ENCODE measurements at regions not wholly inside any gene's neighbourhood (a gene's known extent, or its start where the extent isn't known, plus 50 kb on each side); places are given as distances from the start of the nearest gene placed in this dataset.

GRCh38 chr2:15705839-15706386, 114.2 kb downstream of the DDX1 start:
- H3K27me3 Mint-ChIP-seq, result peaks cover 2% of the 10 kb centered on the region
- H3K27ac Mint-ChIP-seq, result no peak overlapping the region
- no peak for DNase-seq
- no peak overlapping the region for H3K4me3 Mint-ChIP-seq
- no peaks in the 10 kb centered on the region for H3K9me3 Mint-ChIP-seq (ENCODE audit: low read depth)
- ATAC-seq, result no peak
- CTCF ChIA-PET, result no interaction called here
- H3K36me3 Mint-ChIP-seq, result no peaks in the 10 kb centered on the region
- H3K4me1 Mint-ChIP-seq, result no peaks in the 10 kb centered on the region

GRCh38 chr2:15706424-15706823, 114.8 kb downstream of the DDX1 start:
- CTCF ChIA-PET, result no interaction called here
- H3K36me3 Mint-ChIP-seq, result no peaks in the 10 kb centered on the region

GRCh38 chr2:15706986-15707632, 115.4 kb downstream of the DDX1 start:
- no peak for ATAC-seq
- Mint-ChIP-seq H3K4me1 (no peaks in the 10 kb centered on the region), H3K36me3 (no peaks in the 10 kb centered on the region), H3K27ac (no peak overlapping the region), H3K4me3 (no peak overlapping the region), H3K9me3 (ENCODE audit: low read depth) (no peaks in the 10 kb centered on the region), H3K27me3 (peaks cover 2% of the 10 kb centered on the region)
- no peak for DNase-seq
- CTCF ChIA-PET, result no interaction called here

More at GRCh38 chr2:15706424-15706823, 114.8 kb downstream of the DDX1 start:
- Mint-ChIP-seq H3K27ac (no peak overlapping the region), H3K9me3 (ENCODE audit: low read depth) (no peaks in the 10 kb centered on the region), H3K4me1 (no peaks in the 10 kb centered on the region), H3K4me3 (no peak overlapping the region), H3K27me3 (peaks cover 2% of the 10 kb centered on the region)
- DNase-seq (no peak), ATAC-seq (no peak)

GRCh38 chr2:15708161-15708560, 116.5 kb downstream of the DDX1 start:
- CTCF ChIA-PET, result no interaction called here

GRCh38 chr2:15708865-15709820, 117.5 kb downstream of the DDX1 start:
- Mint-ChIP-seq H3K4me3 (no peak overlapping the region), H3K9me3 (ENCODE audit: low read depth) (no peaks in the 10 kb centered on the region), H3K27me3 (peaks cover 2% of the 10 kb centered on the region), H3K36me3 (no peaks in the 10 kb centered on the region), H3K4me1 (no peaks in the 10 kb centered on the region), H3K27ac (no peak overlapping the region)
- CTCF ChIA-PET, result no interaction called here
- DNase-seq, result no peak
- ATAC-seq, result no peak

More at GRCh38 chr2:15708161-15708560, 116.5 kb downstream of the DDX1 start:
- DNase-seq, result no peak
- Mint-ChIP-seq H3K27ac (no peak overlapping the region), H3K9me3 (ENCODE audit: low read depth) (no peaks in the 10 kb centered on the region), H3K27me3 (peaks cover 2% of the 10 kb centered on the region), H3K4me1 (no peaks in the 10 kb centered on the region), H3K36me3 (no peaks in the 10 kb centered on the region), H3K4me3 (no peak overlapping the region)
- ATAC-seq, result no peak

GRCh38 chr2:15711126-15711860, 119.6 kb downstream of the DDX1 start:
- Mint-ChIP-seq H3K4me1 (no peaks in the 10 kb centered on the region), H3K27ac (no peak overlapping the region), H3K36me3 (no peaks in the 10 kb centered on the region), H3K4me3 (no peak overlapping the region), H3K9me3 (ENCODE audit: low read depth) (no peaks in the 10 kb centered on the region), H3K27me3 (peaks cover 2% of the 10 kb centered on the region)
- CTCF ChIA-PET, result no interaction called here
- DNase-seq, result no peak
- ATAC-seq, result no peak

GRCh38 chr2:15712551-15713342, 121.1 kb downstream of the DDX1 start:
- no peaks in the 10 kb centered on the region for H3K4me1 Mint-ChIP-seq
- DNase-seq (no peak), ATAC-seq (no peak)
- H3K4me3 Mint-ChIP-seq, result no peak overlapping the region
- H3K36me3 Mint-ChIP-seq, result no peaks in the 10 kb centered on the region
- H3K9me3 Mint-ChIP-seq (ENCODE audit: low read depth), result no peaks in the 10 kb centered on the region
- H3K27me3 Mint-ChIP-seq, result peaks cover 2% of the 10 kb centered on the region
- no peak overlapping the region for H3K27ac Mint-ChIP-seq
- CTCF ChIA-PET, result no interaction called here

- Mint-ChIP-seq H3K4me3 (no peak overlapping the region), H3K4me1 (no peaks in the 10 kb centered on the region), H3K9me3 (ENCODE audit: low read depth) (no peaks in the 10 kb centered on the region), H3K27me3 (peaks cover 2% of the 10 kb centered on the region), H3K27ac (no peak overlapping the region), H3K36me3 (no peaks in the 10 kb centered on the region)
- CTCF ChIA-PET, result no interaction called here
- ATAC-seq, result no peak
- no peak for DNase-seq
Observed at GRCh38 chr2:15713475-15713874, 121.8 kb downstream of the DDX1 start.

GRCh38 chr2:15714002-15714401, 122.3 kb downstream of the DDX1 start:
- Mint-ChIP-seq H3K4me1 (no peaks in the 10 kb centered on the region), H3K27me3 (peaks cover 2% of the 10 kb centered on the region), H3K27ac (no peak overlapping the region), H3K4me3 (no peak overlapping the region), H3K9me3 (ENCODE audit: low read depth) (no peaks in the 10 kb centered on the region), H3K36me3 (no peaks in the 10 kb centered on the region)
- CTCF ChIA-PET, result no interaction called here
- ATAC-seq (no peak), DNase-seq (no peak)

DNA sequence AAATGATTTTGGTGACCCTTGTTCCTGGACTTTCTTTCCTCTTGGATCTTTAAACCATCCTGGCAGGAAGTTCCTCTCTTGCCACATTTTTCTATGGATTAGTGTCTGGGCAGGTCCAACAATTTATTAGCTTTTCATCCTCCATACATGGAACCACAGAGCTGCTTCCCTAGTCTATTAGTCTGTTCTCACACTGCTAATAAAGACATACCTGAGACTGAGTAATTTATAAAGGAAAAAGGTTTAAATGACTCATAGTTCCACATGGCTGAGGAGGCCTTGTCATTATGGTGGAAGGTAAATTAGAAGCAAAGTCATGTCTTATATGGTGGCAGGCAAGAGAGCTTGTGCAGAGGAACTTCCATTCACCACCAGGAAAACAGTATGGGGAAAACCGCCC, 122.9 kb downstream of the DDX1 start:
- Mint-ChIP-seq H3K9me3 (ENCODE audit: low read depth) (no peaks in the 10 kb centered on the region), H3K27ac (no peak overlapping the region), H3K4me3 (no peak overlapping the region), H3K27me3 (peaks cover 2% of the 10 kb centered on the region), H3K4me1 (no peaks in the 10 kb centered on the region), H3K36me3 (no peaks in the 10 kb centered on the region)
- CTCF ChIA-PET, result no interaction called here
- ATAC-seq, result no peak
- DNase-seq, result no peak

- no peak for DNase-seq
- no peak for ATAC-seq
- no peaks in the 10 kb centered on the region for H3K4me1 Mint-ChIP-seq
- no peaks in the 10 kb centered on the region for H3K27me3 Mint-ChIP-seq
- CTCF ChIA-PET, result no interaction called here
- no peak overlapping the region for H3K4me3 Mint-ChIP-seq
- H3K9me3 Mint-ChIP-seq (ENCODE audit: low read depth), result no peaks in the 10 kb centered on the region
- H3K36me3 Mint-ChIP-seq, result no peaks in the 10 kb centered on the region
- no peak overlapping the region for H3K27ac Mint-ChIP-seq
Observed at GRCh38 chr2:15715596-15715995, 123.9 kb downstream of the DDX1 start.

GRCh38 chr2:15718103-15718943, 126.7 kb downstream of the DDX1 start:
- Mint-ChIP-seq H3K36me3 (no peaks in the 10 kb centered on the region), H3K4me3 (no peak overlapping the region), H3K27ac (no peak overlapping the region), H3K27me3 (no peaks in the 10 kb centered on the region), H3K4me1 (no peaks in the 10 kb centered on the region), H3K9me3 (ENCODE audit: low read depth) (no peaks in the 10 kb centered on the region)
- ATAC-seq (no peak), DNase-seq (no peak)
- CTCF ChIA-PET, result no interaction called here

All from activated CD8-positive, alpha-beta memory T cell treated with anti-CD3 and anti-CD28 coated beads, Interleukin-2, amount 10 ng/mL, durations not matched to agents 7 days and 5 days (primary cell).